GM23338 (cell line): ENCODE measurements at regions not wholly inside any gene's neighbourhood (a gene's known extent, or its start where the extent isn't known, plus 50 kb on each side); places are given as distances from the start of the nearest gene placed in this dataset.

ENCODE experiments used
- ATAC-seq: fragments of 200-7000 bp; cut with Tn5 transposase; 3 replicates; pipeline ENCODE4 v1.9.1; 2020
- DNase-seq: peaks from one replicate; pipeline ENCODE4 v3.0.0-alpha.2; 2015; ENCODE audit warnings: low spot score
- H2AFZ ChIP-seq: fragments of 200-600 bp; sonication (generic); 2 replicates; pipeline ENCODE4 v1.8.0; 2016; ENCODE audit warnings: antibody characterized with exemption, mild to moderate bottlenecking, moderate library complexity
- H3F3A ChIP-seq: fragments of 200-600 bp; sonication (generic); replicated peaks from 2 replicates; pipeline ENCODE4 v1.8.0; 2017; ENCODE audit warnings: antibody characterized with exemption, mixed run types, low read depth
- H3K27ac ChIP-seq: fragments of 200-600 bp; sonication (generic); 2 replicates; pipeline ENCODE4 v1.6.1; 2016; ENCODE audit warnings: low read depth
- H3K27me3 ChIP-seq: fragments of 200-600 bp; sonication (generic); 2 replicates; pipeline ENCODE4 v1.8.0; 2016; ENCODE audit warnings: mild to moderate bottlenecking, mixed run types, moderate library complexity; ENCODE audit not compliant: insufficient read depth
- H3K36me3 ChIP-seq: fragments of 200-600 bp; sonication (generic); 2 replicates; pipeline ENCODE4 v1.8.0; 2016; ENCODE audit warnings: mild to moderate bottlenecking; ENCODE audit not compliant: insufficient read depth
- H3K4me1 ChIP-seq: fragments of 200-600 bp; sonication (generic); 2 replicates; pipeline ENCODE4 v1.8.0; 2016; ENCODE audit warnings: mild to moderate bottlenecking, moderate library complexity; ENCODE audit not compliant: insufficient read depth
- H3K4me2 ChIP-seq: fragments of 200-600 bp; sonication (generic); 2 replicates; pipeline ENCODE4 v1.7.1; 2017; ENCODE audit warnings: mixed run types
- H3K4me3 ChIP-seq: fragments of 200-600 bp; sonication (generic); 2 replicates; pipeline ENCODE4 v1.6.1; 2016; ENCODE audit warnings: mixed run types
- H3K79me2 ChIP-seq: fragments of 200-600 bp; sonication (generic); replicated peaks from 2 replicates; pipeline ENCODE4 v1.8.0; 2017; ENCODE audit warnings: mild to moderate bottlenecking; ENCODE audit not compliant: insufficient read depth
- H3K9me2 ChIP-seq: fragments of 200-600 bp; sonication (generic); 2 replicates; pipeline ENCODE4 v1.8.0; 2017; ENCODE audit not compliant: insufficient read depth
- H4K20me1 ChIP-seq: fragments of 200-600 bp; sonication (generic); replicated peaks from 2 replicates; pipeline ENCODE4 v1.8.0; 2017; ENCODE audit warnings: mild to moderate bottlenecking; ENCODE audit not compliant: insufficient read depth
- H3K27ac Mint-ChIP-seq: 2 replicates; pipeline ENCODE4 v1.8.0; 2020; ENCODE audit warnings: inconsistent platforms, mild to moderate bottlenecking, moderate library complexity, mixed read lengths
- H3K27me3 Mint-ChIP-seq: 3 replicates; pipeline ENCODE4 v1.8.0; 2022; ENCODE audit warnings: low read depth, mild to moderate bottlenecking, moderate library complexity, mixed read lengths, inconsistent platforms; ENCODE audit not compliant: insufficient read depth, poor library complexity
- H3K36me3 Mint-ChIP-seq: 3 replicates; pipeline ENCODE4 v1.8.0; 2021; ENCODE audit warnings: low read depth, mild to moderate bottlenecking, inconsistent platforms, moderate library complexity, mixed read lengths
- H3K4me1 Mint-ChIP-seq: 3 replicates; pipeline ENCODE4 v1.8.0; 2020; ENCODE audit warnings: mild to moderate bottlenecking, inconsistent platforms, mixed read lengths
- H3K4me3 Mint-ChIP-seq: 3 replicates; pipeline ENCODE4 v1.8.0; 2021; ENCODE audit warnings: moderate library complexity, mild to moderate bottlenecking, inconsistent platforms, mixed read lengths
- H3K9me3 Mint-ChIP-seq: 3 replicates; pipeline ENCODE4 v1.8.0; 2020; ENCODE audit warnings: moderate library complexity, mild to moderate bottlenecking, inconsistent platforms, mixed read lengths
- CREB1 ChIP-seq: fragments of 250-450 bp; sonication (Bioruptor Pico); IDR thresholded peaks from 2 replicates; pipeline ENCODE4 v1.5.0; 2020; ENCODE audit warnings: low read depth, mild to moderate bottlenecking, moderate library complexity
- EZH2 ChIP-seq: fragments of 200-600 bp; sonication (generic); IDR thresholded peaks from one replicate; pipeline ENCODE4 v1.8.0; 2017; ENCODE audit warnings: antibody characterized with exemption, mild to moderate bottlenecking, low read depth; ENCODE audit not compliant: unreplicated experiment
- EZH2phosphoT487 ChIP-seq: fragments of 200-600 bp; sonication (generic); IDR thresholded peaks from one replicate; pipeline ENCODE4 v1.8.1; 2018; ENCODE audit warnings: antibody characterized with exemption; ENCODE audit not compliant: unreplicated experiment
- JUNB ChIP-seq: IDR thresholded peaks from one replicate; pipeline ENCODE4 v1.6.1; 2016; ENCODE audit warnings: antibody characterized with exemption; ENCODE audit not compliant: unreplicated experiment
- NANOG ChIP-seq: IDR thresholded peaks from 2 replicates; pipeline ENCODE4 v1.6.1; 2016; ENCODE audit warnings: antibody characterized with exemption, borderline replicate concordance
- POLR2AphosphoS5 ChIP-seq: IDR thresholded peaks from 2 replicates; pipeline ENCODE4 v1.6.1; 2016; ENCODE audit warnings: antibody characterized with exemption, low read depth
- STAT1 ChIP-seq: IDR thresholded peaks from one replicate; pipeline ENCODE4 v1.6.1; 2016; ENCODE audit warnings: antibody characterized with exemption; ENCODE audit not compliant: unreplicated experiment
- ZNF114 ChIP-seq: fragments of 250-450 bp; sonication (Bioruptor Pico); IDR thresholded peaks from 2 replicates; pipeline ENCODE4 v1.5.0; 2020; ENCODE audit warnings: mild to moderate bottlenecking, moderate library complexity
- ZNF331 ChIP-seq: fragments of 250-450 bp; sonication (Bioruptor Pico); IDR thresholded peaks from 2 replicates; pipeline ENCODE4 v1.5.0; 2020; ENCODE audit warnings: low read depth, mild to moderate bottlenecking, moderate library complexity
- TF ChIP-seq, protein P1 (sequence below): IDR thresholded peaks from one replicate; pipeline ENCODE4 v1.6.1; 2018; ENCODE audit warnings: antibody characterized with exemption; ENCODE audit not compliant: unreplicated experiment
- TF ChIP-seq, protein P2 (sequence below): fragments of 250-450 bp; sonication (Bioruptor Pico); IDR thresholded peaks from 2 replicates; pipeline ENCODE4 v1.5.0; 2020; ENCODE audit warnings: mild to moderate bottlenecking, moderate library complexity
- TF ChIP-seq, protein P3 (sequence below), 2 experiments: fragments of 200-600 bp in 1 of 2; sonication (generic) in 1 of 2; conservative IDR thresholded peaks; 2 replicates each; pipeline versions ENCODE4 v1.5.1 to v1.6.1; 2016 to 2017; ENCODE audit warnings: antibody characterized with exemption in 2 of 2, low read depth in 2 of 2, mild to moderate bottlenecking in 2 of 2, moderate library complexity in 1 of 2

DNA sequence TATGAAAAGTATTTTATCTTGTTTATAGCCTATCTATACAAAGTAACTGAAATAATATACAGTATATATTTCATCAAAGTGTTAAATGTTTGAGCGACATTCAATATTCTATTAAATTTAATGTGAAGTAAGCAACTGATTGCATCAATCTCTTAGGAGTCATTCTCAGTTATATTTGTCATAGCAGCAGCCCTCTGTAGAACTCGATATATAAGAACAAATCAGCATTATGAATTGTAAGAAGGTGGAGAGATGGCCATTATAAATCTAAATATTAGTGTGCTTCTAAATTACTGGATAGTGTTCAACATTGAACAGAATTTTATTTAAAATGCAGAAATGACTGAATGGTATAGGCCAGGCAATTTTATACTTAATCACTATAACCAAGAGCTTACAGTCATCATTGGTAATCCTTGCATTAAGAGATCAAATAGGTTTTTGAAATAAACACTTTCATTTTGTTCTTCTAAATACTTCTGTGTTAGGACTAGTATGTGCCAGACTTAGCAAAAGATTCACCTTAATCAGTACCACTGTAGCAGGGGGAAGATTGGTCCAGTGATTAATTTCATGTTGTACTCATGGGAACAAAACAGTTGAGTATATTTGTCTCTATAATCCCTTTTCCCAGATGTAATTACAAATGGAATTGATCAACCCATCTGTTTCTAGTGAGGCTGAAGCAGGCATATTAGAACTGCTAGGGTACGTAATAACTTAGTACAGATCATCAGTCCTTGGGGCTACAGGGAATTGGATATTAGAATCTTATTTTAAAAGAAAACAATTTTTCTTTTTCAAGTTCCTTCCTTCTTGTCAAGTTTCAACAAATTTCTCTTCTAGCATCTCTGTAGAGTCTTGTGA lies 108.3 kb upstream of the TYRP1 start:
- no peak overlapping the region for H3K27ac ChIP-seq
- TF ChIP-seq, protein P1, sequence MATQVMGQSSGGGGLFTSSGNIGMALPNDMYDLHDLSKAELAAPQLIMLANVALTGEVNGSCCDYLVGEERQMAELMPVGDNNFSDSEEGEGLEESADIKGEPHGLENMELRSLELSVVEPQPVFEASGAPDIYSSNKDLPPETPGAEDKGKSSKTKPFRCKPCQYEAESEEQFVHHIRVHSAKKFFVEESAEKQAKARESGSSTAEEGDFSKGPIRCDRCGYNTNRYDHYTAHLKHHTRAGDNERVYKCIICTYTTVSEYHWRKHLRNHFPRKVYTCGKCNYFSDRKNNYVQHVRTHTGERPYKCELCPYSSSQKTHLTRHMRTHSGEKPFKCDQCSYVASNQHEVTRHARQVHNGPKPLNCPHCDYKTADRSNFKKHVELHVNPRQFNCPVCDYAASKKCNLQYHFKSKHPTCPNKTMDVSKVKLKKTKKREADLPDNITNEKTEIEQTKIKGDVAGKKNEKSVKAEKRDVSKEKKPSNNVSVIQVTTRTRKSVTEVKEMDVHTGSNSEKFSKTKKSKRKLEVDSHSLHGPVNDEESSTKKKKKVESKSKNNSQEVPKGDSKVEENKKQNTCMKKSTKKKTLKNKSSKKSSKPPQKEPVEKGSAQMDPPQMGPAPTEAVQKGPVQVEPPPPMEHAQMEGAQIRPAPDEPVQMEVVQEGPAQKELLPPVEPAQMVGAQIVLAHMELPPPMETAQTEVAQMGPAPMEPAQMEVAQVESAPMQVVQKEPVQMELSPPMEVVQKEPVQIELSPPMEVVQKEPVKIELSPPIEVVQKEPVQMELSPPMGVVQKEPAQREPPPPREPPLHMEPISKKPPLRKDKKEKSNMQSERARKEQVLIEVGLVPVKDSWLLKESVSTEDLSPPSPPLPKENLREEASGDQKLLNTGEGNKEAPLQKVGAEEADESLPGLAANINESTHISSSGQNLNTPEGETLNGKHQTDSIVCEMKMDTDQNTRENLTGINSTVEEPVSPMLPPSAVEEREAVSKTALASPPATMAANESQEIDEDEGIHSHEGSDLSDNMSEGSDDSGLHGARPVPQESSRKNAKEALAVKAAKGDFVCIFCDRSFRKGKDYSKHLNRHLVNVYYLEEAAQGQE, result no peak
- no peak for TF ChIP-seq CREB1 (CRISPR knock-in tag)
- TF ChIP-seq ZNF114 (CRISPR knock-in tag), result no peak
- TF ChIP-seq JUNB, result no peak
- TF ChIP-seq STAT1, result no peak
- TF ChIP-seq, protein P2, sequence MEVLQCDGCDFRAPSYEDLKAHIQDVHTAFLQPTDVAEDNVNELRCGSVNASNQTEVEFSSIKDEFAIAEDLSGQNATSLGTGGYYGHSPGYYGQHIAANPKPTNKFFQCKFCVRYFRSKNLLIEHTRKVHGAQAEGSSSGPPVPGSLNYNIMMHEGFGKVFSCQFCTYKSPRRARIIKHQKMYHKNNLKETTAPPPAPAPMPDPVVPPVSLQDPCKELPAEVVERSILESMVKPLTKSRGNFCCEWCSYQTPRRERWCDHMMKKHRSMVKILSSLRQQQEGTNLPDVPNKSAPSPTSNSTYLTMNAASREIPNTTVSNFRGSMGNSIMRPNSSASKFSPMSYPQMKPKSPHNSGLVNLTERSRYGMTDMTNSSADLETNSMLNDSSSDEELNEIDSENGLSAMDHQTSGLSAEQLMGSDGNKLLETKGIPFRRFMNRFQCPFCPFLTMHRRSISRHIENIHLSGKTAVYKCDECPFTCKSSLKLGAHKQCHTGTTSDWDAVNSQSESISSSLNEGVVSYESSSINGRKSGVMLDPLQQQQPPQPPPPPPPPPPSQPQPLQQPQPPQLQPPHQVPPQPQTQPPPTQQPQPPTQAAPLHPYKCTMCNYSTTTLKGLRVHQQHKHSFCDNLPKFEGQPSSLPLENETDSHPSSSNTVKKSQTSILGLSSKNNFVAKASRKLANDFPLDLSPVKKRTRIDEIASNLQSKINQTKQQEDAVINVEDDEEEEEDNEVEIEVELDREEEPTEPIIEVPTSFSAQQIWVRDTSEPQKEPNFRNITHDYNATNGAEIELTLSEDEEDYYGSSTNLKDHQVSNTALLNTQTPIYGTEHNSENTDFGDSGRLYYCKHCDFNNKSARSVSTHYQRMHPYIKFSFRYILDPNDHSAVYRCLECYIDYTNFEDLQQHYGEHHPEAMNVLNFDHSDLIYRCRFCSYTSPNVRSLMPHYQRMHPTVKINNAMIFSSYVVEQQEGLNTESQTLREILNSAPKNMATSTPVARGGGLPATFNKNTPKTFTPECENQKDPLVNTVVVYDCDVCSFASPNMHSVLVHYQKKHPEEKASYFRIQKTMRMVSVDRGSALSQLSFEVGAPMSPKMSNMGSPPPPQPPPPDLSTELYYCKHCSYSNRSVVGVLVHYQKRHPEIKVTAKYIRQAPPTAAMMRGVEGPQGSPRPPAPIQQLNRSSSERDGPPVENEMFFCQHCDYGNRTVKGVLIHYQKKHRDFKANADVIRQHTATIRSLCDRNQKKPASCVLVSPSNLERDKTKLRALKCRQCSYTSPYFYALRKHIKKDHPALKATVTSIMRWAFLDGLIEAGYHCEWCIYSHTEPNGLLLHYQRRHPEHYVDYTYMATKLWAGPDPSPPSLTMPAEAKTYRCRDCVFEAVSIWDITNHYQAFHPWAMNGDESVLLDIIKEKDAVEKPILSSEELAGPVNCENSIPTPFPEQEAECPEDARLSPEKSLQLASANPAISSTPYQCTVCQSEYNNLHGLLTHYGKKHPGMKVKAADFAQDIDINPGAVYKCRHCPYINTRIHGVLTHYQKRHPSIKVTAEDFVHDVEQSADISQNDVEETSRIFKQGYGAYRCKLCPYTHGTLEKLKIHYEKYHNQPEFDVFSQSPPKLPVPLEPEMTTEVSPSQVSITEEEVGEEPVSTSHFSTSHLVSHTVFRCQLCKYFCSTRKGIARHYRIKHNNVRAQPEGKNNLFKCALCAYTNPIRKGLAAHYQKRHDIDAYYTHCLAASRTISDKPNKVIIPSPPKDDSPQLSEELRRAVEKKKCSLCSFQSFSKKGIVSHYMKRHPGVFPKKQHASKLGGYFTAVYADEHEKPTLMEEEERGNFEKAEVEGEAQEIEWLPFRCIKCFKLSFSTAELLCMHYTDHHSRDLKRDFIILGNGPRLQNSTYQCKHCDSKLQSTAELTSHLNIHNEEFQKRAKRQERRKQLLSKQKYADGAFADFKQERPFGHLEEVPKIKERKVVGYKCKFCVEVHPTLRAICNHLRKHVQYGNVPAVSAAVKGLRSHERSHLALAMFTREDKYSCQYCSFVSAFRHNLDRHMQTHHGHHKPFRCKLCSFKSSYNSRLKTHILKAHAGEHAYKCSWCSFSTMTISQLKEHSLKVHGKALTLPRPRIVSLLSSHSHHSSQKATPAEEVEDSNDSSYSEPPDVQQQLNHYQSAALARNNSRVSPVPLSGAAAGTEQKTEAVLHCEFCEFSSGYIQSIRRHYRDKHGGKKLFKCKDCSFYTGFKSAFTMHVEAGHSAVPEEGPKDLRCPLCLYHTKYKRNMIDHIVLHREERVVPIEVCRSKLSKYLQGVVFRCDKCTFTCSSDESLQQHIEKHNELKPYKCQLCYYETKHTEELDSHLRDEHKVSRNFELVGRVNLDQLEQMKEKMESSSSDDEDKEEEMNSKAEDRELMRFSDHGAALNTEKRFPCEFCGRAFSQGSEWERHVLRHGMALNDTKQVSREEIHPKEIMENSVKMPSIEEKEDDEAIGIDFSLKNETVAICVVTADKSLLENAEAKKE, result no peak
- no peak for TF ChIP-seq NANOG
- no peak for TF ChIP-seq EZH2phosphoT487
- no peak for TF ChIP-seq POLR2AphosphoS5
- no peak for TF ChIP-seq EZH2
- TF ChIP-seq ZNF331 (CRISPR knock-in tag), result no peak
- TF ChIP-seq, protein P3, sequence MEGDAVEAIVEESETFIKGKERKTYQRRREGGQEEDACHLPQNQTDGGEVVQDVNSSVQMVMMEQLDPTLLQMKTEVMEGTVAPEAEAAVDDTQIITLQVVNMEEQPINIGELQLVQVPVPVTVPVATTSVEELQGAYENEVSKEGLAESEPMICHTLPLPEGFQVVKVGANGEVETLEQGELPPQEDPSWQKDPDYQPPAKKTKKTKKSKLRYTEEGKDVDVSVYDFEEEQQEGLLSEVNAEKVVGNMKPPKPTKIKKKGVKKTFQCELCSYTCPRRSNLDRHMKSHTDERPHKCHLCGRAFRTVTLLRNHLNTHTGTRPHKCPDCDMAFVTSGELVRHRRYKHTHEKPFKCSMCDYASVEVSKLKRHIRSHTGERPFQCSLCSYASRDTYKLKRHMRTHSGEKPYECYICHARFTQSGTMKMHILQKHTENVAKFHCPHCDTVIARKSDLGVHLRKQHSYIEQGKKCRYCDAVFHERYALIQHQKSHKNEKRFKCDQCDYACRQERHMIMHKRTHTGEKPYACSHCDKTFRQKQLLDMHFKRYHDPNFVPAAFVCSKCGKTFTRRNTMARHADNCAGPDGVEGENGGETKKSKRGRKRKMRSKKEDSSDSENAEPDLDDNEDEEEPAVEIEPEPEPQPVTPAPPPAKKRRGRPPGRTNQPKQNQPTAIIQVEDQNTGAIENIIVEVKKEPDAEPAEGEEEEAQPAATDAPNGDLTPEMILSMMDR (conservative IDR thresholded peaks at IDR 0.05; ENCODE audit: low read depth in 2 of 2), result no peak
- H3K36me3 Mint-ChIP-seq, result no peaks in the 10 kb centered on the region
- no peak overlapping the region for H3K4me3 ChIP-seq
- H4K20me1 ChIP-seq, result no peaks in the 10 kb centered on the region
- H3K27ac Mint-ChIP-seq, result no peak overlapping the region
- no peak overlapping the region for H3K4me2 ChIP-seq
- H3K27me3 Mint-ChIP-seq, result peaks cover 3% of the 10 kb centered on the region
- H3K9me2 ChIP-seq, result no peaks in the 10 kb centered on the region
- no peaks in the 10 kb centered on the region for H3K79me2 ChIP-seq
- H3K36me3 ChIP-seq, result no peaks in the 10 kb centered on the region
- H3K9me3 Mint-ChIP-seq, result no peaks in the 10 kb centered on the region
- no peak overlapping the region for H3K4me3 Mint-ChIP-seq
- H3K27me3 ChIP-seq, result no peaks in the 10 kb centered on the region
- ATAC-seq (no peak), DNase-seq (no peak)
- H3F3A ChIP-seq, result no peaks in the 10 kb centered on the region
- H3K4me1 ChIP-seq, result no peaks in the 10 kb centered on the region
- H2AFZ ChIP-seq, result no peak overlapping the region
- H3K4me1 Mint-ChIP-seq, result no peaks in the 10 kb centered on the region
